ENCODE measurements at regions not wholly inside any gene's neighbourhood (a gene's known extent, or its start where the extent isn't known, plus 50 kb on each side); places are given as distances from the start of the nearest gene placed in this dataset.
"Not testable (repeated sequence)": the region's sequence is repeated elsewhere in the genome, so short reads cannot be mapped to it uniquely, and the experiment has no call there.

GRCh38 chr2:82226441-82226840 is 1921.9 kb upstream of the LRRTM1 start:
- Histone ChIP-seq H3K4me3 (ENCODE audit: low read length) (no peak overlapping the region), H3K36me3 (ENCODE audit: control insufficient read depth, insufficient read depth, low read length, severe bottlenecking) (no peaks in the 10 kb centered on the region), H3K9me3 (ENCODE audit: control insufficient read depth, low read length) (peaks cover 22% of the 10 kb centered on the region), H3K9ac (ENCODE audit: low read length) (no peak overlapping the region), H3K4me1 (ENCODE audit: control insufficient read depth, insufficient read depth, low read length) (no peaks in the 10 kb centered on the region), H3K27me3 (replicated peaks; ENCODE audit: control insufficient read depth, insufficient read depth, low read length) (no peaks in the 10 kb centered on the region)
- DNase-seq (ENCODE audit: low read depth), result no peak

DNA sequence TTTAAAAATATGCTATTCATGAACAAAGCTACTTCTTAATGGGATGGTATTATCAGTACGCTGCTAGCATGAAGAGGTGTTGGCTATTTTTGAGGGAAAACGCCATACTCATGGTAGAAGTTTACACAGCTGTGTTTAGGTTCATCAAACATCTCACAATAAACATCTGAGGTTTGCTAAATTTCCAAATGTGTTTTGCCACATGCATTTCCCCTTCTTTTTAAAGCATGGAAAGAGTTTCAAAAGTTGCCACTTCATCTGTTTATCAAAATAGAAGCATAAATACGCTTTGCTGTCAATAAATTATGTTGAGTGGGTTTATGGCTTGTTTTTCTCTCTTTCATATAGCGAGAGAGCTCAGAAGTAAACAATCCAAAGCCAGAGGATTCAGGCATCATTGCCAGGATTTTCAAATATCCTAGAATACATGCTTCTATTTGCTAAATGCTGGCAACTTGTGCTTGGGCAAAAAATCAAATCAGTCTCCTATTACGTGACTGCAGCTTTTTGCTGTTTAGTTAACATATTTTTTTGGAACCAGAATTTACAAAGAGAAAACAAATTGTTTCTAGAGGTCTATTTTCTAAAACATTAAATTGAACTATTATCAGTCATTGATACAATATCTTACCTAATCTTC is 1919.9 kb upstream of the LRRTM1 start:
- Histone ChIP-seq H3K4me1 (ENCODE audit: control insufficient read depth, insufficient read depth, low read length) (no peaks in the 10 kb centered on the region), H3K4me3 (ENCODE audit: low read length) (no peak overlapping the region), H3K36me3 (ENCODE audit: control insufficient read depth, insufficient read depth, low read length, severe bottlenecking) (no peaks in the 10 kb centered on the region), H3K27me3 (replicated peaks; ENCODE audit: control insufficient read depth, insufficient read depth, low read length) (no peaks in the 10 kb centered on the region), H3K9me3 (ENCODE audit: control insufficient read depth, low read length) (peaks cover 22% of the 10 kb centered on the region), H3K9ac (ENCODE audit: low read length) (no peak overlapping the region)
- no peak for DNase-seq (ENCODE audit: low read depth)

DNA sequence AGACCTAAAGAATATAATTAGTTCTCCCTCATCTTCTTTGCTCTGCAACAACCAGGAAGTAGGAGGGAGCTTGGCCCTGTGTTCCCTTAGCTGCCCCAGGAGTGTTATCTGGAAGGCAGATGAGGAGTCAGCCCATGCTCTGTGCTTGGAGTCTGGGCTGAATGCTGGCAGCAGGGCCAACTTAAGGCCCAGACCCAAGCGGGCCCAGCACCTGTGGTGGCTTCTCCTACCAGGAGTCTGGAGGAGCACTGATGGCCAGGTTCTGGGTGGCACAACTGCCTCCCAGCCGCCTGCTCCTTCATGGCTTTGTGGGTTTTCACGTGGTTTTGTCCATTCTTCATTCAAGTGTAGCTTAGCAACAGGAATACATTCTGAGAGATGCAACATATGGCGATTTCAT is 1910.7 kb upstream of the LRRTM1 start:
- Histone ChIP-seq H3K27me3 (replicated peaks; ENCODE audit: control insufficient read depth, insufficient read depth, low read length) (no peaks in the 10 kb centered on the region), H3K9me3 (ENCODE audit: control insufficient read depth, low read length) (peaks cover 3% of the 10 kb centered on the region), H3K4me3 (ENCODE audit: low read length) (no peak overlapping the region), H3K9ac (ENCODE audit: low read length) (no peak overlapping the region), H3K4me1 (ENCODE audit: control insufficient read depth, insufficient read depth, low read length) (no peaks in the 10 kb centered on the region), H3K36me3 (ENCODE audit: control insufficient read depth, insufficient read depth, low read length, severe bottlenecking) (no peaks in the 10 kb centered on the region)
- DNase-seq (ENCODE audit: low read depth), result no peak

DNA sequence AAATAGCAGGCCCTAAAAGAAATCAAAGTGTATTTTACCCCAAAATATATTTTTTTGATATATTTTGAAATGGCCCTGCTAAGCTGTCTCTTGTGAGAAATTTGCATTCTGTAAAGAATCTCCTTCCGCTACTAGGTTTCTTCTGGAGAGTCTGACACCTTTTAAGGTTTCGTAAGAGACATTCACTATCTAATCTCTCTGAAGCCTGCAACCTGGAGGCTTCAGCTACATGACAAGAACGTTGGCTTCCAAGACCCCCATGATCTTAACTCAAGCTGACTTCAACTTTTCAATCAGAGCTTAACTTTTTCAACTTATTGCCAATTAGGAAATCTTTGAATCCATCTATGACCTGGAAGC is 1894.9 kb upstream of the LRRTM1 start:
- DNase-seq (ENCODE audit: low read depth), result no peak
- peaks cover 3% of the 10 kb centered on the region for H3K9me3 ChIP-seq (ENCODE audit: control insufficient read depth, low read length)
- no peaks in the 10 kb centered on the region for H3K4me1 ChIP-seq (ENCODE audit: control insufficient read depth, insufficient read depth, low read length)
- no peaks in the 10 kb centered on the region for H3K36me3 ChIP-seq (ENCODE audit: control insufficient read depth, insufficient read depth, low read length, severe bottlenecking)
- no peak overlapping the region for H3K9ac ChIP-seq (ENCODE audit: low read length)
- no peaks in the 10 kb centered on the region for H3K27me3 ChIP-seq (replicated peaks; ENCODE audit: control insufficient read depth, insufficient read depth, low read length)
- no peak overlapping the region for H3K4me3 ChIP-seq (ENCODE audit: low read length)

DNA sequence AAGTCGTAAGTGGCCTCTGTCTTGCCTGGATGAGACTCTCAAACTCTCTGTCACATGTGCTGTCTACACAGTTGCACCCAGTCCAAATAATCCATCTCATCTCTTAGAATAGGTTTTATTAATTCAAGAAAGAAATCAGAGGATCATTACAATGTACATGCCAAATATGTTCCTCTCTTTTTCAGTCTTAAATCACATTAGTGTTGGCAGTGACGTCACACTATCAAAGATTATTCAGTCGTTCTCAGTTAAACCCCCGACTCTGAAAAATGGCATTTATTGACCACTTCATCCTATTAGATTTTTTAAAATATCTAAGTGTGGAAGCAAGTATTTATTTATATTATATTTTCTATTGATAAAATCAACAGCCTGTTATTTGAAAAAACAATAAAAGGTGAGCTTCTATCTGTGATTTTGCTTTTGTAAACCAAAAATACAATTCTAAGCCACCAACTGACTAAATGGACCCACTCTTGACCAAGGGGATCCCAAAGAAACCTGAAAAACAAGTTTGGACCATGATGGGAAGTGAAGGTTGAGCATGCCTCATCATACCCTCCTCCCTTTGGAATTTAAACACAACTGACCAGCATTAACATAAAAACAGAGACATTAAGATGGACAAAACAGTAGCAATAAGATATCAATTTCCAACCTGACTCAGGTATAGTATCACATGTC is 1894.4 kb upstream of the LRRTM1 start:
- Histone ChIP-seq H3K4me1 (ENCODE audit: control insufficient read depth, insufficient read depth, low read length) (no peaks in the 10 kb centered on the region), H3K4me3 (ENCODE audit: low read length) (no peak overlapping the region), H3K9me3 (ENCODE audit: control insufficient read depth, low read length) (peaks cover 3% of the 10 kb centered on the region), H3K9ac (ENCODE audit: low read length) (no peak overlapping the region), H3K36me3 (ENCODE audit: control insufficient read depth, insufficient read depth, low read length, severe bottlenecking) (no peaks in the 10 kb centered on the region), H3K27me3 (replicated peaks; ENCODE audit: control insufficient read depth, insufficient read depth, low read length) (no peaks in the 10 kb centered on the region)
- DNase-seq (ENCODE audit: low read depth), result no peak

GRCh38 chr2:82182270-82182669 is 1877.7 kb upstream of the LRRTM1 start:
- Histone ChIP-seq H3K9ac (ENCODE audit: low read length) (no peak overlapping the region), H3K4me1 (ENCODE audit: control insufficient read depth, insufficient read depth, low read length) (no peaks in the 10 kb centered on the region), H3K36me3 (ENCODE audit: control insufficient read depth, insufficient read depth, low read length, severe bottlenecking) (no peaks in the 10 kb centered on the region), H3K9me3 (ENCODE audit: control insufficient read depth, low read length) (no peaks in the 10 kb centered on the region), H3K27me3 (replicated peaks; ENCODE audit: control insufficient read depth, insufficient read depth, low read length) (no peaks in the 10 kb centered on the region), H3K4me3 (ENCODE audit: low read length) (no peak overlapping the region)
- no peak for DNase-seq (ENCODE audit: low read depth)

DNA sequence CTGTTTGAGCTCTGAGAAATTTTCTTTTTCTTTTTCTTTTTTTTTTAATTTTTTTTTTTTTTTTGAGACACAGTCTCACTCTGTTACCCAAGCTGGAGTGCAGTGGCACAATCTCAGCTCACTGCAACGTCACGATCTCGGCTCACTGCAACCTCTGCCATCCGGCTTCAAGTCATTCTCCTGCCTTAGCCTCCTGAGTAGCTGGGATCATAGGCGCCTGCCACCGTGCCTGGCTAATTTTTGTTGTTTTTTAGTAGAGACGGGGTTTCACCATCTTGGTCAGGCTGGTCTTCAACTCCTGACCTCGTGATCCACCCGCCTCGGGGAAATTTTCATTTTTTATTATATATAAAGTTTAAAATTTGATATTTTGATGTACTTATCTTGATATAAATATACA is 1870.7 kb upstream of the LRRTM1 start:
- H3K9me3 ChIP-seq (ENCODE audit: control insufficient read depth, low read length); DNase-seq (ENCODE audit: low read depth); H3K9ac ChIP-seq (ENCODE audit: low read length); H3K4me3 ChIP-seq (ENCODE audit: low read length); H3K27me3 ChIP-seq (replicated peaks; ENCODE audit: control insufficient read depth, insufficient read depth, low read length); H3K4me1 ChIP-seq (ENCODE audit: control insufficient read depth, insufficient read depth, low read length); H3K36me3 ChIP-seq (ENCODE audit: control insufficient read depth, insufficient read depth, low read length, severe bottlenecking): not testable (repeated sequence)

GRCh38 chr2:82172483-82172882 is 1867.9 kb upstream of the LRRTM1 start:
- Histone ChIP-seq H3K4me3 (ENCODE audit: low read length) (no peak overlapping the region), H3K9ac (ENCODE audit: low read length) (no peak overlapping the region), H3K4me1 (ENCODE audit: control insufficient read depth, insufficient read depth, low read length) (no peaks in the 10 kb centered on the region), H3K27me3 (replicated peaks; ENCODE audit: control insufficient read depth, insufficient read depth, low read length) (no peaks in the 10 kb centered on the region), H3K36me3 (ENCODE audit: control insufficient read depth, insufficient read depth, low read length, severe bottlenecking) (no peaks in the 10 kb centered on the region), H3K9me3 (ENCODE audit: control insufficient read depth, low read length) (no peaks in the 10 kb centered on the region)
- no peak for DNase-seq (ENCODE audit: low read depth)

DNA sequence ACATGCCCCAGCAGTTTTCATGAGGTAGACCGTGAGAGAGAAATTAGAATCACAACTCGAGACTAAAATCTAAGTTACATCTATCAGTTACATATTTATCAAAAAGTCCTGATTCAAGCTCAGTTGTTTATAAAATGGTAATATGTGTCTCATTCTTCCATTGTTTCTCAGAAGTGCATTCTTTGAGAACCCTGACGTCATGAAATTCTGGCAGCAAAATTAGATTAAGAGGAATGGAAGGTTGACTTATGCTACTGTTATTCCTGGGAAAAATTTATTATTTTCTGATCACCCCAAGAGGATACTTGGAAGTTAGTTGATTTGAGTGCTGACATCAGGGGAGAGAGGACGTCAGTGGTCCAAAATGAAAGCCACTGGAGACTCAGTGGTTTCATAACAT is 1864.8 kb upstream of the LRRTM1 start:
- Histone ChIP-seq H3K9ac (ENCODE audit: low read length) (no peak overlapping the region), H3K27me3 (replicated peaks; ENCODE audit: control insufficient read depth, insufficient read depth, low read length) (no peaks in the 10 kb centered on the region), H3K4me1 (ENCODE audit: control insufficient read depth, insufficient read depth, low read length) (no peaks in the 10 kb centered on the region), H3K9me3 (ENCODE audit: control insufficient read depth, low read length) (no peaks in the 10 kb centered on the region), H3K36me3 (ENCODE audit: control insufficient read depth, insufficient read depth, low read length, severe bottlenecking) (no peaks in the 10 kb centered on the region), H3K4me3 (ENCODE audit: low read length) (no peak overlapping the region)
- no peak for DNase-seq (ENCODE audit: low read depth)

DNA sequence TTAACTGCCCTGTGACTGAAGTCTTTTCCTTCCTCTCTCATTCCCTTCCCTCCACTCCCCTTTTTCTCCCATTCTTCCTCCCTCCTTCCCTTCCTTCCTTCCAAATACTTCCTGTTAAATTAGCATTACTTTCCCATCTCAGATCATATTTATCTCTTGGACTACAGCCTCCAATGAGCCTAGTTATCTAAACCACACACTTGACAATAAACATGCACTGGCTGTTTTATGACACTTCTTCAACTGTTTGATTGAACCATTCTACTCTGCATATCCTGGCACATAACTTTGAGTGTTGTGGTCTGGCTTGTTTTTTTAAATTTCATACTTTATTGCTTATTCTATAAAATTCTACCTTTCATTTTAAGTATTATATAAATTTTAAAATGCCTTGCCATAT is 1860.8 kb upstream of the LRRTM1 start:
- Histone ChIP-seq H3K4me1 (ENCODE audit: control insufficient read depth, insufficient read depth, low read length) (no peaks in the 10 kb centered on the region), H3K9ac (ENCODE audit: low read length) (no peak overlapping the region), H3K4me3 (ENCODE audit: low read length) (no peak overlapping the region), H3K9me3 (ENCODE audit: control insufficient read depth, low read length) (no peaks in the 10 kb centered on the region), H3K27me3 (replicated peaks; ENCODE audit: control insufficient read depth, insufficient read depth, low read length) (no peaks in the 10 kb centered on the region), H3K36me3 (ENCODE audit: control insufficient read depth, insufficient read depth, low read length, severe bottlenecking) (no peaks in the 10 kb centered on the region)
- DNase-seq (ENCODE audit: low read depth), result no peak

DNA sequence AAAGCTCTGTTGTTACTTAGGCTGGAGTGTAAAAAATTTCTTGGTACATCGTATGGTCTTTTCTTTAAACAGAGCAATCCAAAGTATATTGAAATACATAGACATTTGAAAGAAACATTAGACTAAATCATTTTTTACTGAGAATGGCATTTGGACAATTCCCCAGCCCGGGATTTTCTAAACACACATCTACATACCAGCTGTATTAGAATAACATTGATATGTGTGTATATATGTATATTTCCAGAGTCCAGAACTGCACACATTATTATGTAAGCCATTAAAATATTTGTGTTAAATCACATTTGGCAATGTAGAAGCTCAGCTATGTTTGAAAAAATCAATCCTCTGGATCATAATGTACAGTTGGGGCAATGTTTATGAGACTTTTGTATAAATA is 1853.6 kb upstream of the LRRTM1 start:
- Histone ChIP-seq H3K4me3 (ENCODE audit: low read length) (no peak overlapping the region), H3K9ac (ENCODE audit: low read length) (no peak overlapping the region), H3K4me1 (ENCODE audit: control insufficient read depth, insufficient read depth, low read length) (no peaks in the 10 kb centered on the region), H3K36me3 (ENCODE audit: control insufficient read depth, insufficient read depth, low read length, severe bottlenecking) (no peaks in the 10 kb centered on the region), H3K27me3 (replicated peaks; ENCODE audit: control insufficient read depth, insufficient read depth, low read length) (no peaks in the 10 kb centered on the region), H3K9me3 (ENCODE audit: control insufficient read depth, low read length) (no peaks in the 10 kb centered on the region)
- no peak for DNase-seq (ENCODE audit: low read depth)

DNA sequence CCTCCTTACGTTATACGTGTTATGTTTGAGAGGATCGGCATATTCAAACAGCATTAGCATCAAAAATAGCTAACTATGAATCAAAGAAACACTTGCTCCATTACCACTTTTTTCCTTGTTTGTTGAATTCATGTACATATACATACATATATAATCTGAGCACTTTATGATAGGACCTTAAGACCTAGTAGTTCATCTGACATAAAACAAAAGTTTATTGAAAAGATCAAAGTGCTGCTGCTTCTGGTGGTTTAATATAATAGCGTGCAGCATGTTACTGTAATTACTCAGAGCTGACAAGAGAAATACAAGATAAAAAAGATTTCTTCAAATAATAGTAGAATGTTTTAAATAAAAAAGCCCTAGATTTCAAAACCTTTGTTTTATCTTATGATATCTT is 1850.9 kb upstream of the LRRTM1 start:
- no peak overlapping the region for H3K4me3 ChIP-seq (ENCODE audit: low read length)
- H3K9me3 ChIP-seq (ENCODE audit: control insufficient read depth, low read length), result no peaks in the 10 kb centered on the region
- no peaks in the 10 kb centered on the region for H3K27me3 ChIP-seq (replicated peaks; ENCODE audit: control insufficient read depth, insufficient read depth, low read length)
- no peak overlapping the region for H3K9ac ChIP-seq (ENCODE audit: low read length)
- no peaks in the 10 kb centered on the region for H3K4me1 ChIP-seq (ENCODE audit: control insufficient read depth, insufficient read depth, low read length)
- DNase-seq (ENCODE audit: low read depth), result no peak
- H3K36me3 ChIP-seq (ENCODE audit: control insufficient read depth, insufficient read depth, low read length, severe bottlenecking), result no peaks in the 10 kb centered on the region
